ENCODE measurements at regions not wholly inside any gene's neighbourhood (a gene's known extent, or its start where the extent isn't known, plus 50 kb on each side); places are given as distances from the start of the nearest gene placed in this dataset.

- H3K27me3 ChIP-seq (ENCODE audit: insufficient read depth, low read depth, low read length) = no peaks in the 10 kb centered on the region
- no peaks in the 10 kb centered on the region for H3K79me2 ChIP-seq (replicated peaks; ENCODE audit: insufficient read depth, low read length)
- H2AFZ ChIP-seq (ENCODE audit: low read depth, low read length) = no peak overlapping the region
- H3K36me3 ChIP-seq (ENCODE audit: insufficient read depth, low read length) = no peaks in the 10 kb centered on the region
- H3K27ac ChIP-seq (ENCODE audit: low read length) = no peak overlapping the region
- no peak overlapping the region for H3K9ac ChIP-seq (ENCODE audit: low read length)
- no peak overlapping the region for H3K4me2 ChIP-seq (ENCODE audit: low read length)
- no peaks in the 10 kb centered on the region for H4K20me1 ChIP-seq (ENCODE audit: insufficient read depth)
- no peak for TF ChIP-seq MXI1 (conservative IDR thresholded peaks at IDR 0.05; ENCODE audit: poor library complexity, severe bottlenecking)
- no peaks in the 10 kb centered on the region for H3F3A ChIP-seq (ENCODE audit: insufficient read depth, low read length, poor library complexity, severe bottlenecking)
- no peaks in the 10 kb centered on the region for H3K9me2 ChIP-seq (ENCODE audit: insufficient read depth, low read length)
- H3K4me3 ChIP-seq (ENCODE audit: low read length) = no peak overlapping the region
- H3K9me3 ChIP-seq (ENCODE audit: low read length) = no peaks in the 10 kb centered on the region
These were observed 82.9 kb upstream of the TRHDE start for GRCh38 chr12:72189266-72189665.

- no peaks in the 10 kb centered on the region for H4K20me1 ChIP-seq (ENCODE audit: insufficient read depth)
- H2AFZ ChIP-seq (ENCODE audit: low read depth, low read length) = no peak overlapping the region
- TF ChIP-seq EP300 (conservative IDR thresholded peaks at IDR 0.05; ENCODE audit: poor library complexity, severe bottlenecking) = no peak
- TF ChIP-seq POLR2AphosphoS5 (IDR thresholded peaks at IDR 0.05) = no peak
- TF ChIP-seq SMC3 (conservative IDR thresholded peaks at IDR 0.05; ENCODE audit: poor library complexity) = no peak
- no peaks in the 10 kb centered on the region for H3K27me3 ChIP-seq (ENCODE audit: insufficient read depth, low read depth, low read length)
- no peak overlapping the region for H3K9ac ChIP-seq (ENCODE audit: low read length)
- no peaks in the 10 kb centered on the region for H3K79me2 ChIP-seq (replicated peaks; ENCODE audit: insufficient read depth, low read length)
- H3K9me2 ChIP-seq (ENCODE audit: insufficient read depth, low read length) = no peaks in the 10 kb centered on the region
- H3F3A ChIP-seq (ENCODE audit: insufficient read depth, low read length, poor library complexity, severe bottlenecking) = no peaks in the 10 kb centered on the region
- no peak overlapping the region for H3K4me3 ChIP-seq (ENCODE audit: low read length)
- H3K27ac ChIP-seq (ENCODE audit: low read length) = no peak overlapping the region
- no peak overlapping the region for H3K4me2 ChIP-seq (ENCODE audit: low read length)
- H3K9me3 ChIP-seq (ENCODE audit: low read length) = no peaks in the 10 kb centered on the region
- H3K36me3 ChIP-seq (ENCODE audit: insufficient read depth, low read length) = no peaks in the 10 kb centered on the region
These were observed 80.4 kb upstream of the TRHDE start for GRCh38 chr12:72191761-72192160.

DNA sequence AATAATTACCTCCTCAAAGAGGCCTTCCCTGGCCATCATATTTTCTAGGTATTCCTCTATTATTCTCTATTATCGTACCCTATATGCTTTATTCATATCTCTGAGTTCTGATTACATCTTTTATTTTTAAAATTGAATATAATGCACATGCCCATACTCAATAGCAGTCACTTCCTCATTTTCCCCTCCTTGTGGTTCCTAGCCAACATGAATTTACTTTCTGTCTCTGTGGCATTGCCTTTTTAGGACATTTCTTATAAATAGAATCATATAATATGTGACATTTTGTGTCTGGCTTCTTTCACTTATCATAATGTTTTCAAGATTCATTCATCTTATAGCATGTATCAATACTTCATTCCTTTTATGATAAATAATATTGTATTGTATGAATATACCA is 74.4 kb upstream of the TRHDE start:
- Histone ChIP-seq H3K4me2 (ENCODE audit: low read length) (no peak overlapping the region), H3F3A (ENCODE audit: insufficient read depth, low read length, poor library complexity, severe bottlenecking) (no peaks in the 10 kb centered on the region), H3K27ac (ENCODE audit: low read length) (no peak overlapping the region), H3K4me3 (ENCODE audit: low read length) (no peak overlapping the region), H3K9me3 (ENCODE audit: low read length) (no peaks in the 10 kb centered on the region), H3K27me3 (ENCODE audit: insufficient read depth, low read depth, low read length) (no peaks in the 10 kb centered on the region), H4K20me1 (ENCODE audit: insufficient read depth) (no peaks in the 10 kb centered on the region), H3K9ac (ENCODE audit: low read length) (no peak overlapping the region), H3K36me3 (ENCODE audit: insufficient read depth, low read length) (no peaks in the 10 kb centered on the region), H2AFZ (ENCODE audit: low read depth, low read length) (no peak overlapping the region), H3K79me2 (replicated peaks; ENCODE audit: insufficient read depth, low read length) (no peaks in the 10 kb centered on the region), H3K9me2 (ENCODE audit: insufficient read depth, low read length) (no peaks in the 10 kb centered on the region)
- TF ChIP-seq EZH2 (IDR thresholded peaks at IDR 0.05; ENCODE audit: borderline replicate concordance, insufficient read depth, low read length, poor library complexity, severe bottlenecking) (no peak), RAD21 (conservative IDR thresholded peaks at IDR 0.05) (no peak)

DNA sequence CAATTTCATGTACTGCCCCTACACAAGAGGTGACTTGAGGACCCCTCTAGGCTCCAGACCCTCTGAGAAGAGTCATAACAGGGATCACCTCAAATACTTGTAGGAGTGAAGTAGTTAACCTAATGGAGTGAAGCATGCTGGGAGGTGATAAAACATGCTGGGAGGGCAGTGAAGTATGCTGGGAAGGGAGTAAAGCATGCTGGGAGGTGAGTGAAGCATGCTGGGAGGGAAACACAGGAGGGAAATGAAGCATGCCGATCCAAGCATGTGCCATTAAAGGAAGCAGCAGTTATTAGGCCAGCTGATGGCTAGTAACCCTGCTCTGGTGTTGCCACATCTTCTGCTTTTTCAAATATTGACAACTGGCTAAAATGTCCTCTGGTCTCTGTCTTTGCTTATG is 70.7 kb upstream of the TRHDE start:
- TF ChIP-seq CTCF (IDR thresholded peaks at IDR 0.05; ENCODE audit: poor library complexity, severe bottlenecking) = no peak
- TF ChIP-seq TAF1 (IDR thresholded peaks at IDR 0.05; ENCODE audit: low read depth) = no peak
- TF ChIP-seq POLR2AphosphoS5 (IDR thresholded peaks at IDR 0.05) = no peak
- TF ChIP-seq EP300 (conservative IDR thresholded peaks at IDR 0.05; ENCODE audit: poor library complexity, severe bottlenecking) = no peak
- no peak for TF ChIP-seq SMC3 (conservative IDR thresholded peaks at IDR 0.05; ENCODE audit: poor library complexity)
- no peak for TF ChIP-seq EZH2 (IDR thresholded peaks at IDR 0.05; ENCODE audit: borderline replicate concordance, insufficient read depth, low read length, poor library complexity, severe bottlenecking)
- no peak for TF ChIP-seq MXI1 (conservative IDR thresholded peaks at IDR 0.05; ENCODE audit: poor library complexity, severe bottlenecking)
- no peak for TF ChIP-seq REST (IDR thresholded peaks at IDR 0.05; ENCODE audit: borderline replicate concordance)
- TF ChIP-seq RAD21 (conservative IDR thresholded peaks at IDR 0.05) = no peak
- Histone ChIP-seq H3K27ac (ENCODE audit: low read length) (no peak overlapping the region), H2AFZ (ENCODE audit: low read depth, low read length) (no peak overlapping the region), H3K4me2 (ENCODE audit: low read length) (no peak overlapping the region), H3K9me3 (ENCODE audit: low read length) (no peaks in the 10 kb centered on the region), H3K9me2 (ENCODE audit: insufficient read depth, low read length) (no peaks in the 10 kb centered on the region), H3K4me3 (ENCODE audit: low read length) (no peak overlapping the region), H4K20me1 (ENCODE audit: insufficient read depth) (no peaks in the 10 kb centered on the region), H3K9ac (ENCODE audit: low read length) (no peak overlapping the region), H3F3A (ENCODE audit: insufficient read depth, low read length, poor library complexity, severe bottlenecking) (no peaks in the 10 kb centered on the region), H3K27me3 (ENCODE audit: insufficient read depth, low read depth, low read length) (no peaks in the 10 kb centered on the region), H3K79me2 (replicated peaks; ENCODE audit: insufficient read depth, low read length) (no peaks in the 10 kb centered on the region), H3K36me3 (ENCODE audit: insufficient read depth, low read length) (no peaks in the 10 kb centered on the region)

Measured in neural cell (in vitro differentiated cells).